ENCODE measurements at regions not wholly inside any gene's neighbourhood (a gene's known extent, or its start where the extent isn't known, plus 50 kb on each side); places are given as distances from the start of the nearest gene placed in this dataset.

GRCh38 chr3:30370681-30371271 is 235.6 kb upstream of the TGFBR2 start:
- TF ChIP-seq CTCF (IDR thresholded peaks at IDR 0.05) (no peak), SIN3A (IDR thresholded peaks at IDR 0.05; ENCODE audit: borderline replicate concordance, insufficient read depth, low read depth, low read length) (no peak), POLR2AphosphoS5 (IDR thresholded peaks at IDR 0.05; ENCODE audit: low read depth, low read length) (no peak), REST (IDR thresholded peaks at IDR 0.05; ENCODE audit: insufficient read depth in 1 of 2, low read depth in 2 of 2, low read length in 1 of 2) (no peak), TCF7L2 (IDR thresholded peaks at IDR 0.05; ENCODE audit: low read depth, low read length) (no peak)

All from Panc1 (cell line).